Activated T-helper 2 cell treated with anti-CD3 and anti-CD28 coated beads, Interferon-gamma antibody, Interleukin-2, Interleukin-4, amounts not matched to agents 10 μg/mL and 5 μg/mL and 100 μg/mL, durations not matched to agents 14 hours and 24 hours and 36 hours (primary cell): ENCODE measurements at regions not wholly inside any gene's neighbourhood (a gene's known extent, or its start where the extent isn't known, plus 50 kb on each side); places are given as distances from the start of the nearest gene placed in this dataset.

Experiments used
- DNase-seq: peaks from one replicate; pipeline ENCODE4 v3.0.0; 2021; ENCODE audit warnings: low spot score
- H3K27ac Mint-ChIP-seq: one replicate; pipeline ENCODE4 v1.8.0; 2021; ENCODE audit warnings: mixed read lengths
- H3K27me3 Mint-ChIP-seq: one replicate; pipeline ENCODE4 v1.8.0; 2021; ENCODE audit warnings: low read depth, mixed read lengths
- H3K36me3 Mint-ChIP-seq: one replicate; pipeline ENCODE4 v1.8.0; 2021; ENCODE audit warnings: low read depth, mixed read lengths
- H3K4me1 Mint-ChIP-seq: one replicate; pipeline ENCODE4 v1.8.0; 2021; ENCODE audit warnings: low read depth, mixed read lengths
- H3K4me3 Mint-ChIP-seq: one replicate; pipeline ENCODE4 v1.8.0; 2021; ENCODE audit warnings: low read depth, mild to moderate bottlenecking, moderate library complexity, mixed read lengths
- H3K9me3 Mint-ChIP-seq: one replicate; pipeline ENCODE4 v1.8.0; 2021; ENCODE audit warnings: mixed read lengths
- intact Hi-C: fragments of 100-400 bp; cut with micrococcal nuclease; formaldehyde crosslinking; loops from one replicate; pipeline ENCODE4 v1.15.1; 2023

DNA sequence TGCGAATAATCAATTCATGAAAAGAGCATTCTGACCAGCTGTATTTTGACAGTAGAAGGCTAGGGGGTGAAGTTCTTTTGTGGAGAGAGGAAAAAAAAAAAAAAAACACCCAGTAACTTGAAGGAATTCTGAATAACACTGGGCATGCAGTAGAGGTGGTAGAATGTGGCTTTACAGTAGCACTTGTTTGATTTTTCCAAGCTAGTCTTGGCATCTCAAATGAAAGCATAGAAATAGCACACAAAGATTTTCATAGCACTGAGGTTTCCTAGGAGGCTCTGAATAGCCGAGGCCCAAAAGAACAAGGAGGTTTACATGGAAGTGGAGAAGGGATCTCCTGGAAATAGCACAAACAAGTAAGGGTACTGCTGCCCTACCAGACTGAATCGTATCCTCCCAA, 470.2 kb upstream of the CDH20 start:
- Mint-ChIP-seq H3K27ac (no peak overlapping the region), H3K36me3 (no peaks in the 10 kb centered on the region), H3K9me3 (peaks cover 9% of the 10 kb centered on the region)

DNA sequence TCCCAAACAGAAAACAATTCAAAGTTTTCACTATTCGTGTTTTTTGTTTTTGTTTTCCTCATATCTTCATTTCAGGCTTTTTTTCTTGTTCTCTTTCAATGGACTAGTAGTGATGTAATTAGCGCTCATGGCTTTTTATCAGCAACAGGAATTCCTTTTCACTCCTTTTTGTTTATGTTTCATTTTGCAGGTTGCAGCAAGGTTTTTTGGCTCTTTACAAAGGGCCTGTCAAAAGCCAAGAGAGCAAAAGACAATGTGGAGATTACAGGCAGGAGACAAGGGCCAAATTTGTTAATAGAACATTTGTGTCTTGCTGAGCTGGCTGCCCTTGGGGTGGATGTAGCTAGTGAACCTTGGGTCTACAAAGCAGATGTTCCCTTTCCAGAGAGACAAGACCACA, 467.4 kb upstream of the CDH20 start:
- H3K27ac Mint-ChIP-seq: no peak overlapping the region
- intact Hi-C loops: no loop called here
- H3K36me3 Mint-ChIP-seq: no peaks in the 10 kb centered on the region
- no peaks in the 10 kb centered on the region for H3K9me3 Mint-ChIP-seq
- H3K27me3 Mint-ChIP-seq: no peaks in the 10 kb centered on the region
- H3K4me3 Mint-ChIP-seq: no peak overlapping the region
- no peaks in the 10 kb centered on the region for H3K4me1 Mint-ChIP-seq
- DNase-seq: no peak

More for the DNA sequence above, 470.2 kb upstream of the CDH20 start:
- H3K4me3 Mint-ChIP-seq: no peak overlapping the region
- no peaks in the 10 kb centered on the region for H3K4me1 Mint-ChIP-seq
- intact Hi-C loops: no loop called here
- H3K27me3 Mint-ChIP-seq: no peaks in the 10 kb centered on the region
- no peak for DNase-seq

DNA sequence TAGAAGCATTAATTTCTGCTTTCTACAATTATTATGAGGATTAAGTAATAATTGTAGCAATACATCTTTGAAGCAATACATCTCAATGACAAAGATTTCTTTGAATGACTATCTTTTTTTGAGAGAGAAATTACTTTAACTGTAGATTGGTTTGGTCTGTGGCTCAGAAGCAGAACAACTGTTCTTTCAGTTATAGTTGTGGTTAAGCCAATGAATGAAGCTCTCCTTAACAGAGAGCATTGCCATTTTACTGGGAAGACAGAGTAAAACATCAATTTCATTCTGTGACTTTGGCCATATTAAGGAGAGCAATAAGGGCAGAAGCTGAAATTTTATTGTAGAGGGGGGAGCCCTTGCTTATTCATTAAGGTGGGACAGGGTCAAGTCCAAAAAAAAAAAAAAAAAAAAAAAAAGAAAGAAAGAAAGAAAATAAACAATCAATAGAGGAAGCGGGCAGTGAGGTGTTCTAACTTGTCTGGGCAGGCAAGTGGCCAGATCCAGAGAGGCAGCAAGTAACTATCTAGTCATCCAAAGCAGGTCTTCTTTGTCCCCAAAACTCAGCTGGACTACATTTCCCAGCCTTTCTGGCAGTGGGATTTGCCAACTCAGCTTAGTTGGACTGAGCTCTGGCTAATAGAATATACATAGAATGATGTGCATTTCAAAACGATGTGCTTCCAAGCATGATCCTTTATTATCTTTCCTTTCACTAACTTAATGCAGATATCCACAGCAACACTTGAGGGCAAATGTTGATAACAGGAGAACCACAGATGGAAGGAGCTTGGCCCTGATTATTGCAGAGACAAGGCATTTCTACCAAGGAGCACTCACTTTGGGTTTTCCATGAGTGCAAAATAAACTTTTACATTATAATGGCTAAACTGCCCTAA, 462.7 kb upstream of the CDH20 start:
- no peak for DNase-seq
- Mint-ChIP-seq H3K27ac (no peak overlapping the region), H3K36me3 (no peaks in the 10 kb centered on the region), H3K4me1 (no peaks in the 10 kb centered on the region), H3K27me3 (no peaks in the 10 kb centered on the region), H3K4me3 (no peak overlapping the region), H3K9me3 (peaks cover 13% of the 10 kb centered on the region)
- intact Hi-C loops: no loop called here

DNA sequence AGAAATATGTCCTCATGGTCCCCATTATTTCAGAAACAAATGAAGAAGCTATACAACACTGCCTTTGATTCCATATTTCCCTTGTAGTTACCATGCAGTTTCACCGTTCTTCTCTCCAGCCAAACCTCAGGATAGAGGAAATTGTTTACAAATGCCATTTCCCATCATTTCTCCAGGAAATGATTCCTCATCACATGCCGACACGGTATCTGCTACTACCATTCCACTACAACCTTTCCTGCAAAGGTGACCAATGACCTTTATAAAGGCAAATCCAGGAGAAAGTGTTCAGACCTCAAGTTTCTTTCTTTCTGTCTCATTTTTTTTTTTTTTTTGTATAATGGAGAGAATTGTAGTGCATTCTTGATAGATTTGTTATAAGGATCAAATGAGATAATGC, 460.8 kb upstream of the CDH20 start:
- no peaks in the 10 kb centered on the region for H3K36me3 Mint-ChIP-seq
- H3K9me3 Mint-ChIP-seq: peaks cover 20% of the 10 kb centered on the region
- DNase-seq: no peak
- no peak overlapping the region for H3K27ac Mint-ChIP-seq
- H3K4me1 Mint-ChIP-seq: no peaks in the 10 kb centered on the region
- no peaks in the 10 kb centered on the region for H3K27me3 Mint-ChIP-seq
- intact Hi-C loops: no loop called here
- no peak overlapping the region for H3K4me3 Mint-ChIP-seq

DNA sequence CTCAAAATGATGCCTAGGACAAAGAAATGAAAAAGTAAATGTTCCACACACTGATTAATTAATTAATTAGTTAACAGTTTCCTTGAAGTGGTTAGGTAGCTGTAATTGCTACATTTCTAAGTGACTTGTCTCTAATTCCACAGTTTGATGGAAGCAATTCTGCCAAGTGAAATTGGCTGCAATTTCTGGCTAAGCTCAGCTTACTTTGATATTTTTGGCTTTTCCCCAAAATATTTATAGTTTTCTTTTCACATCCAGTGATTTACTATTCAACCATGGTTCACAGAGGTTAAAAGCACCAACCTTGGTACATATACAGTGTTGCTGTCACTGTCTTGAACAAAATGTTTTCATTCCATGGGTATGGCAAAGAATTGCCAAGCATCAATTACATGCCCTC, 459.5 kb upstream of the CDH20 start:
- no peaks in the 10 kb centered on the region for H3K27me3 Mint-ChIP-seq
- no peaks in the 10 kb centered on the region for H3K4me1 Mint-ChIP-seq
- H3K4me3 Mint-ChIP-seq: no peak overlapping the region
- H3K9me3 Mint-ChIP-seq: peaks cover 27% of the 10 kb centered on the region
- no peak for DNase-seq
- no peak overlapping the region for H3K27ac Mint-ChIP-seq
- no peaks in the 10 kb centered on the region for H3K36me3 Mint-ChIP-seq
- intact Hi-C loops: no loop called here

DNA sequence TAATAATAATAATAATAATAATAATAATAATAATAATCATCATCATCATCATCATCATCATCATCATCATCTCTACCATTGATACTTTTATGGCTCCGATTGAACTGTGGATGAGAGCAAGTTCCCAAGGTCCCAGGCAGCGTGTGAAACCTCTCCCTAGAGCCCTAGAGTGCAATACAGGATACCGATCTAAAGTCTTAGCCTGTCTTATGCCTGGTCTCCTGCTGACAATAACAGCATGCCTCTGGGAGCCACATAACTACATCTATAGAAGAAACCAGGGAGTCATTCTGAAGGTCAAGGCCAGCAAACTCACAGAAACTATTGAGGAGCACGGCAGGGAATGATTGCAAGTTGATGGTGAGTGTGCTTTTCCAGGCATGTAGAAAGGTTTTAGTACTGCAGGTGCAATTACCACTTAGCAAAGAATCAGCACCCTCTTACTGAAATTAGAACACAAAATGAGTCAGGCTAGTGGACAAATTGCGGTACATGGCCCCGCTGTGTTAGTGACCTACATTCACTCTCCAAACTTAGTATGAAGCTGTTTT, 457.2 kb upstream of the CDH20 start:
- Mint-ChIP-seq H3K4me1 (no peaks in the 10 kb centered on the region), H3K27ac (no peak overlapping the region), H3K4me3 (no peak overlapping the region), H3K9me3 (peaks cover 32% of the 10 kb centered on the region), H3K27me3 (no peaks in the 10 kb centered on the region), H3K36me3 (no peaks in the 10 kb centered on the region)
- DNase-seq: no peak
- intact Hi-C loops: no loop called here

DNA sequence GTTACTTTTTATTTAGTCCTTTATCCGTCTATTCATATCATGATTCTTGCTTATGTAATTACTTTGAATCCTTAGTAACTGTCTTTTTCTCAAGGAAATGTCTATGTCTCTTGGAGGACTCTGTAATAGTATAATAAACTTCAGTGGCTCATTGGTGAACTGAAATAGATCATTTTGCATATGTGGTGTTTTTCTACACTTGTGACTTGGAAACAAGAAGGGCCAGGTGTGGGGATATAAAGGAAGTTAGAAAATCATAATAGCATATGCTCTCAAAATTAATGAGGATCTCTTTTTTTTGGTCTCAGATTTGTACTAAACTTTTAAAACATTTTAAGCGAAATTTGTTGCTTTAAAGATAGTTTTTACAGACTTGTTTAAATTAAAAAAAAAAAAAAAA, 453.0 kb upstream of the CDH20 start:
- no peaks in the 10 kb centered on the region for H3K36me3 Mint-ChIP-seq

DNA sequence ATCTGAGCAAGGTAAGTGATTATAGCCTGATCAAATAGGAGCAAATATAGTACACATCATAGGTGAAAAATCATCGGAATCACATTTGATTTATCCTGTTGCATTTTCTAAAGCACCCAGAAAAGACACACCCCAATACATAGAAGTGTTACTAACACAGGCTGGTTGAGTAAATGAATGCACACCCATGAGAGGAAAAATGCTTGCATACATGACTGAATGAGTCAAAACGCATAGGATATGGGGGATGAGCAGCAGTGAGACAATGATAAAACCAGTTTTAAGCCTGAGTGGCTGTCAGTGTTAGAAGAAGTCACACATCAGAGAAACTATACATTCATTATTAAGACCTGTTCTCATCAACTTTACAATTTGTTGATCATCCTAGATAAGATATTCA, 449.6 kb upstream of the CDH20 start:
- no peak for DNase-seq
- Mint-ChIP-seq H3K27ac (no peak overlapping the region), H3K4me3 (no peak overlapping the region), H3K27me3 (no peaks in the 10 kb centered on the region), H3K36me3 (no peaks in the 10 kb centered on the region), H3K4me1 (no peaks in the 10 kb centered on the region), H3K9me3 (peaks cover 8% of the 10 kb centered on the region)
- intact Hi-C loops: no loop called here

More for the DNA sequence above, 453.0 kb upstream of the CDH20 start:
- intact Hi-C loops: no loop called here
- no peak for DNase-seq
- H3K9me3 Mint-ChIP-seq: peaks cover 25% of the 10 kb centered on the region
- no peak overlapping the region for H3K27ac Mint-ChIP-seq
- no peak overlapping the region for H3K4me3 Mint-ChIP-seq
- H3K4me1 Mint-ChIP-seq: no peaks in the 10 kb centered on the region
- no peaks in the 10 kb centered on the region for H3K27me3 Mint-ChIP-seq

DNA sequence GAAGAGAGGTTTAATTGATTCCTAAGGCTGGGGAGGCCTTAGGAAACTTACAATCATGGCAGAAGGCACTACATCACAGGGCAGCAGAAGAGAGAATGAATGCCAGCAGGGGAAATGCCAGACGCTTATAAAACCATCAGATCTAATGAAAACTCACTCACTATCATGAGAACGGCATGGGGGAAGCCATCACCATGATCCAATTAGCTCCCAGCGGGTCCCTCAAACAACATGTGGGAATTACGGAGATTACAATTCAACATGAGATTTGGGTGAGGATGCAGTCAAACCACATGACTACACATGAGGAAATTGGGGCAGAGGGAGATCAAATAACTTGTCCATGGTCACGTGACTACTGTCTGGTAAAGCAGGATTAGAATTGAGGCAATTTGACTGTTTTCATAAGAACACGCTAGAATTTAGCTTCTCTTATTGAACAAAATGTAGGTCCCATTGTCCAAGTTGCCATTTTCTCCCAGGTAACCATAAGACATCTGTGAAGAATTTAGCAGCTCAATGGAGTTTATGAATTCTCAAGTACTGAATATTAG, 445.1 kb upstream of the CDH20 start:
- H3K4me1 Mint-ChIP-seq: no peaks in the 10 kb centered on the region
- no peak overlapping the region for H3K27ac Mint-ChIP-seq
- intact Hi-C loops: no loop called here
- peaks cover 6% of the 10 kb centered on the region for H3K9me3 Mint-ChIP-seq
- H3K4me3 Mint-ChIP-seq: no peak overlapping the region
- DNase-seq: no peak
- no peaks in the 10 kb centered on the region for H3K27me3 Mint-ChIP-seq
- H3K36me3 Mint-ChIP-seq: no peaks in the 10 kb centered on the region

DNA sequence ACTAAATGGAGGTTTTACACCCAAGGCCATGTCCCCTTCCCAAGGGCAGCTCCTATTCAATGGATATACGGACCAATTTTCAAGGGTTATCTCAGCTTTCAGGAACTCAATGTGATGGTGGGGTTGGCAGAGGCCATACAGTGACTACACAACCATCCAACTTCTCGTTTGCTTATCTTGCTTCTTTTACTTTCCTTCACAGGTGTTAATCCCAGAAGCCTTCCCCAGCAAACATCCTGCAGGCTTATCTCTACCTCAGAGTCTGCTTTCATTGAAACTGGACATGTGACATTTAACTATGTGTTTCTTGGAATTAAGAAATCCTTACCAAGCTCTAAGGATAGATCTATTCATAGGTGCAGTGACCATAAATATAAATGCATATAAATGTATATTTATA, 443.8 kb upstream of the CDH20 start:
- intact Hi-C loops: no loop called here
- Mint-ChIP-seq H3K27me3 (no peaks in the 10 kb centered on the region), H3K27ac (no peak overlapping the region), H3K4me1 (no peaks in the 10 kb centered on the region), H3K9me3 (peaks cover 9% of the 10 kb centered on the region), H3K36me3 (no peaks in the 10 kb centered on the region), H3K4me3 (no peak overlapping the region)
- DNase-seq: no peak

DNA sequence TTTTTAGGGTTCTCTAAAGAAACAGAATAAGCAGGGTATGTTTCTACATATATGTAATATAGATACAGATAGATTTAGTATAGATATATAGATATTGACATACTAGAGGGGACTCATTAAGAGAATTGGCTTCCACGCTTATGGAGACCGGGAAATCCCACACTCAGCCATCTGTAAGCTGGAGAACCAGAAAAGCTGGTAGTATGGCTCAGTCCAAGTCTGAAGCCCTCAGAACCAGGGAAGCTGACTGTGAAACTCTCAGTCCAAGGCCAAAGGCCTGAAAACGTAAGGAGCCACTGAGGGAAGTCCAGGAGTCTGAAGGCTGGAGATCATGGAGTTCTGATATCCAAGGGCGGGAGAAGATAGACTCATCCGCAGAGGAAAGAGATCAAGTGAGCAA, 441.3 kb upstream of the CDH20 start:
- Mint-ChIP-seq H3K9me3 (peaks cover 16% of the 10 kb centered on the region), H3K27me3 (no peaks in the 10 kb centered on the region), H3K4me3 (no peak overlapping the region), H3K27ac (no peak overlapping the region), H3K36me3 (no peaks in the 10 kb centered on the region), H3K4me1 (no peaks in the 10 kb centered on the region)
- no peak for DNase-seq
- intact Hi-C loops: no loop called here

DNA sequence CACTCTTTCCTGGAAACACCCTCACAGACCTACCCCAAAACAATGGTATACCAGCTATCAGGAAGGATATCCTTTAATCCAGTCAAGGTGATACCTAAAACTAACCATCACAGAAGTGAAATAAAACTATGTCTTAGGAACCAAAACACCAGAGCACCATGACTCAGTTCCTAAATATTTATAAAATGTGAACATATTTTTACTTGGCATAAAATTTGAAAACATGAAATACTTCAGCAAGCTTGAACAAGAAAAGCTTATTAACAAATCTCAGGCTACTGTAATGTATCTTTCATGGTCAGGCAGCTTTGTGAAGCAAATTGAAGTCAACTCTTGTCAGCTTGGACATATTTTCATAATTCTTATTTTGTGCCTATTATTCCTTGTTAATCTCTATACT, 440.8 kb upstream of the CDH20 start:
- Mint-ChIP-seq H3K36me3 (no peaks in the 10 kb centered on the region), H3K4me1 (no peaks in the 10 kb centered on the region), H3K9me3 (peaks cover 17% of the 10 kb centered on the region), H3K27ac (no peak overlapping the region), H3K4me3 (no peak overlapping the region), H3K27me3 (no peaks in the 10 kb centered on the region)
- intact Hi-C loops: no loop called here
- no peak for DNase-seq

DNA sequence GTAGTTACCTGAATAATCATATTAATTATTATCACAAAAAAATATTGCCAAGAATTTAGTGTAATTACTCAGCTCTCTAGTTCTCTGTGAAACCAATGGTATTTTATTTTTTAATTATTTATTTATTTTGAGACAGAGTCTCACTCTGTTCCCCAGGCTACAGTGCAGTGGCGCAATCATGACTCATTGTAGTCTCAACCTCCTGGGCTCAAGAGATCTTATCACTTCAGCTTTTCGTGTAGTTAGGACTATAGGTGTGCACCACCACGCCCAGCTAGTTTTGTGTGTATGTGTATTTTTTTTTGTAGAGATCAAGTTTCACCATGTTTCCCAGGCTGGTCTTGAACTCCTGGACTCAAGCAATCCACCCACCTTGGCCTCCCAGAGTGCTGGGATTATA, 440.4 kb upstream of the CDH20 start:
- Mint-ChIP-seq H3K27me3 (no peaks in the 10 kb centered on the region), H3K27ac (no peak overlapping the region), H3K4me3 (no peak overlapping the region), H3K9me3 (peaks cover 17% of the 10 kb centered on the region), H3K4me1 (no peaks in the 10 kb centered on the region), H3K36me3 (no peaks in the 10 kb centered on the region)
- intact Hi-C loops: no loop called here
- no peak for DNase-seq
